ENCODE measurements at regions not wholly inside any gene's neighbourhood (a gene's known extent, or its start where the extent isn't known, plus 50 kb on each side); places are given as distances from the start of the nearest gene placed in this dataset.

DNA sequence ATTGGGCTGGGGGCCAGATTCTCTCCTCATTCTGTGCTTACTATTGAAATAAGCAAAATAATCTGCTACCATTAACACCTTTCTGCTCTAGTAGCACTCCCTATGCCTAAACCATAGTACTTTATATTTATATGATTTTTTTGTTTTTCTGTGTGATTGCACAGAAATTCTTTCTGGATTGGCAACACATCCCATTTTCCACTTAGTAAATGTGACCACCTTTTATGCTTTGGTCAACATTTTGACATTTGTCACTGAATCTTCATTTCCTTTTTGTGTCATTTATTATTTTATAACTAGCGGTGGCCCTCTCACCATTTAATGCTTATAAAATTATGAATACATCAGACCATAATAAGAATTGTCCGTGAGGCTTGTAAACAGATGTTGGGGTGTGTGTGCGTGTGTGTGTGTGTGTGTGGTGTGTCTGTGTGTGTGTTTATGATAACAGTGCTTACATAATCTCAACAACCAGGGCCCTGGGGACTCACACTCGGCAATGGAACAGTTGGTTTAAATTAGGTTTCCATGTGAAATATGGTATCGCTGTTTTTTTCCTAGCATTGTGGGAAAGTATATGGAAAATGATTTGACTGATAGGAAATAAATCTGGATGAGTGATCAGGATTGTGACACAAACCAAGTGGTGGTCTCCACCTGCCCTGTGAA lies 138.9 kb downstream of the NOC3L start:
- TF ChIP-seq CTCF (IDR thresholded peaks at IDR 0.05; ENCODE audit: control extremely low read depth in 1 of 3, insufficient read depth in 1 of 3, low read depth in 1 of 3, low read length in 3 of 3) (no peak), POLR2AphosphoS5 (IDR thresholded peaks at IDR 0.05; ENCODE audit: low read depth, low read length) (no peak), JUN (IDR thresholded peaks at IDR 0.05; ENCODE audit: low read depth, low read length) (no peak), RNF2 (IDR thresholded peaks at IDR 0.05; ENCODE audit: borderline replicate concordance, low read depth, low read length, missing control alignments, poor library complexity, severe bottlenecking) (no peak), CHD2 (IDR thresholded peaks at IDR 0.05; ENCODE audit: low read length) (no peak), EZH2 (IDR thresholded peaks at IDR 0.05; ENCODE audit: low read depth, low read length, severe bottlenecking) (no peak), POLR2A (IDR thresholded peaks at IDR 0.05; ENCODE audit: control extremely low read depth in 1 of 2, low read depth in 2 of 2, low read length in 2 of 2) (no peak), RBBP5 (IDR thresholded peaks at IDR 0.05; ENCODE audit: borderline replicate concordance, low read depth, low read length) (no peak), RFX5 (IDR thresholded peaks at IDR 0.05; ENCODE audit: borderline replicate concordance, low read depth, low read length) (no peak), ZNF274 (IDR thresholded peaks at IDR 0.05; ENCODE audit: borderline replicate concordance, extremely low read depth, low read length) (no peak), EP300 (IDR thresholded peaks at IDR 0.05; ENCODE audit: borderline replicate concordance in 1 of 2, low read depth in 2 of 2, low read length in 2 of 2) (no peak), USF2 (IDR thresholded peaks at IDR 0.05; ENCODE audit: low read length) (no peak)

All from H1 (cell line).